Testis (tissue), 2 donors: ENCODE measurements at regions not wholly inside any gene's neighbourhood (a gene's known extent, or its start where the extent isn't known, plus 50 kb on each side); places are given as distances from the start of the nearest gene placed in this dataset.

Experiments used
- POLR2A ChIP-seq: fragments of 450-650 bp; IDR thresholded peaks from one replicate; pipeline ENCODE4 v1.6.1; 2017; ENCODE audit warnings: antibody characterized with exemption, mild to moderate bottlenecking, moderate library complexity
- TF ChIP-seq, protein P1 (sequence below), 3 experiments: fragments of 450-650 bp in 2 of 3; fragments of 200-600 bp in 1 of 3; sonication (generic) in 1 of 3; IDR thresholded peaks; one replicate each; pipeline ENCODE4 v1.5.1; 2016 to 2019; ENCODE audit warnings: antibody characterized with exemption in 3 of 3, mild to moderate bottlenecking in 2 of 3, moderate library complexity in 1 of 3

DNA sequence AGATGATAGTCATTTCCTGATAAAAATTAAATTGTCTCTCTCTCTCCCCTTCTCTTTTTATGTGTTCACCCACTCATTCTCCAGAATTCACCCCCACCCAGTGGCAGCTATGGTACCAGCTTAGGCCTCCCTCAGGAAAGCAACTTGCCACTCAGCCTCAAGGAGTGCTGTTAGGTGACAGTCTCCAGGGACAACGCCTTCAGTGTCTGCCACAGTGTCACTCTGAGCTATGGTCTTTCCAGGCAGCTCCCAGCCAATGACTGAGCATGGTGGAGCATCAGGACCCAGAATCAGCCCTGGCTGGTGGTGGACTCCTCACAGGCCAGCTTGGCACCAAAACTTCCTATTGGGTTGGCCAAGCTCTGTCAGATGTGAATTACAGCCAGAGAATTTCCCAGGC, 140.9 kb upstream of the PIK3R1 start:
- TF ChIP-seq, protein P1, sequence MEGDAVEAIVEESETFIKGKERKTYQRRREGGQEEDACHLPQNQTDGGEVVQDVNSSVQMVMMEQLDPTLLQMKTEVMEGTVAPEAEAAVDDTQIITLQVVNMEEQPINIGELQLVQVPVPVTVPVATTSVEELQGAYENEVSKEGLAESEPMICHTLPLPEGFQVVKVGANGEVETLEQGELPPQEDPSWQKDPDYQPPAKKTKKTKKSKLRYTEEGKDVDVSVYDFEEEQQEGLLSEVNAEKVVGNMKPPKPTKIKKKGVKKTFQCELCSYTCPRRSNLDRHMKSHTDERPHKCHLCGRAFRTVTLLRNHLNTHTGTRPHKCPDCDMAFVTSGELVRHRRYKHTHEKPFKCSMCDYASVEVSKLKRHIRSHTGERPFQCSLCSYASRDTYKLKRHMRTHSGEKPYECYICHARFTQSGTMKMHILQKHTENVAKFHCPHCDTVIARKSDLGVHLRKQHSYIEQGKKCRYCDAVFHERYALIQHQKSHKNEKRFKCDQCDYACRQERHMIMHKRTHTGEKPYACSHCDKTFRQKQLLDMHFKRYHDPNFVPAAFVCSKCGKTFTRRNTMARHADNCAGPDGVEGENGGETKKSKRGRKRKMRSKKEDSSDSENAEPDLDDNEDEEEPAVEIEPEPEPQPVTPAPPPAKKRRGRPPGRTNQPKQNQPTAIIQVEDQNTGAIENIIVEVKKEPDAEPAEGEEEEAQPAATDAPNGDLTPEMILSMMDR (IDR thresholded peaks at IDR 0.05), result no peak
- no peak for TF ChIP-seq POLR2A
